Suppressor macrophage (primary cell): ENCODE measurements at regions not wholly inside any gene's neighbourhood (a gene's known extent, or its start where the extent isn't known, plus 50 kb on each side); places are given as distances from the start of the nearest gene placed in this dataset.
"Not testable (repeated sequence)": the region's sequence is repeated elsewhere in the genome, so short reads cannot be mapped to it uniquely, and the experiment has no call there.

Experiments used
- DNase-seq, 4 experiments: peaks; one replicate each; pipeline ENCODE4 v3.0.0-alpha.2; 2020 to 2022

DNA sequence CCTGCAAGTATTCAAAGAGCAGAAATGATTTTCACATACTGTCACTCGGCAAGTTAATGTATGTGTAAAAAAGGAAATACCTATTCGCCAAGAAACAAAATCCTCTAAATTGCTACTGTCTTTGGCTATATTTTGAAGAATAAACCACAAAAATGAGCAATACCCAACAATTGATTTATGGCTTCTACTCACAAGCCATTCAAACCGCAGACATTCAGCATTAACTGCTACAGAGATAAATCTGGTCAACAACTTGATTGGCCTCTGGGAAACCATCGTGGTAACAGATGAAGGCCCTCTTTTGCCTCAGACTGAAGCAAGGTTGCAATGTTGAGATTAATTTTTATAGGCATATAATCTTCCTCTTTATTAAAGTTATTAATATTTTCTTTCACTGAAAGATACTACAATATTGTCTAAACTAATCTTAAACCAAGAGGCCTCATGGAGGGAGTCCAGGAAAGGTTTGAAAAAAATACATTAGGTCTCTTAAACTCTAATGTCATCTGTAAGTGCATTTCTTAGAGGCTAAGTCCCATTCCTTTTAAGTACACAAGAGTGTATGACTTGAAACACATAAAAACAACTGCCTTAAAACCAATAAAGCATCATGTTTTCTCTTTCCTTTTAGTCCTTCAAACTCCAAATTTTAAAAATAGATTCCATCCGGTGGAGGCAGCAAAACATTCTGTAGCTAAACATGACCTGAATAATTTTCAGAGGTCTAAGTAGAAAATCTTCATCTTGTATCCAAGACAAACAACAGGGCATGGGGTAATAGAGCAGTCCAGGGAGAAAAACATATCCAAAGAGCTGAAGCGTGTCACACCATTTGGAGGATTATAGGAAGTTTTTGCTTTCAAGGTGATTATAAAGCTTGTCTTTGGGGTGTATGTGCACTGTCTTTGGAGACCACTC is 162.4 kb upstream of the TGFBR2 start:
- DNase-seq: no peak

- DNase-seq: no peak
These were observed 157.7 kb upstream of the TGFBR2 start for GRCh38 chr3:30448450-30449289.

- DNase-seq: no peak
These were observed 157.1 kb upstream of the TGFBR2 start for GRCh38 chr3:30449290-30449632.

DNA sequence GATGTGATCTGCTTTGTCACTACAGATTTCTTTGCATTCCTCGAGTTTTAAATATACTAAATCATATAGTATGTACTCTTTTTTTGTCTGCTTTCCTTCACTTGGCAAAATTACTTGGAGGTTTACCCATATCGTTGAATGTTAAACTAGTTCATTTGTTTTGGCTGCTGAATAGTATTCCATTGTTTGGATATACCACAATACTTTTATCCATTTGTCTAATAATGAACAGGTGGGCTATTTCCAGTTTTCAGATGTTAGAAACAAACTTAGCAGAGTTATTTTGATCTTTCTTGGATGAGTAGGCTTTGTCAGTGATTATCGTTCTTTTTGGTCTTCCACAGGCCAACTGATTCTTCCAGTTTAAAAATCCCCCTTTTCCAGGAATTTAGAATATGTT is 154.0 kb upstream of the TGFBR2 start:
- DNase-seq: no peak

GRCh38 chr3:30453360-30454039 is 152.9 kb upstream of the TGFBR2 start:
- peak; percentile 75 to 93 (median 85) for DNase-seq

DNA sequence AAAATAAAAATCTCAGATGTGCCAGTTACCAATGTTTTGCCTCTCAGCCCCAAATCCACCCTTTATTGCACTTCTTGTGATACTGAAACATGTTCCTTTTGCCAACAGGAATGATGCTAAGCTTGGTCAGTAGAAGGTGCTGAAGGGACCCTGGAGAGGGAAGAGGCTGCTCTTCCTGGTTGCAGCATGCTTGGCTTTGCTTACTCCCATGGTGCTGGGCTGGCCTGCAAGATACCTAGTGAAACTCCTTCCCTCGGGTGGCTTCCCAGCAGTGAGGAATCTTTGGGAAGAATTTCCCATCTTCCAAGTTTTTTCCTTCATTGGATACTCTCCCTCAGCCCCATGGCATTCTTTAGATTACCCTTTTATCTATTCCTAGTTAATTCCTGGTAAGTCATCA is 151.8 kb upstream of the TGFBR2 start:
- peak in 1 of 4 experiments; percentile 4 for DNase-seq

GRCh38 chr3:30455112-30455511 is 151.3 kb upstream of the TGFBR2 start:
- not testable (repeated sequence) for DNase-seq

DNA sequence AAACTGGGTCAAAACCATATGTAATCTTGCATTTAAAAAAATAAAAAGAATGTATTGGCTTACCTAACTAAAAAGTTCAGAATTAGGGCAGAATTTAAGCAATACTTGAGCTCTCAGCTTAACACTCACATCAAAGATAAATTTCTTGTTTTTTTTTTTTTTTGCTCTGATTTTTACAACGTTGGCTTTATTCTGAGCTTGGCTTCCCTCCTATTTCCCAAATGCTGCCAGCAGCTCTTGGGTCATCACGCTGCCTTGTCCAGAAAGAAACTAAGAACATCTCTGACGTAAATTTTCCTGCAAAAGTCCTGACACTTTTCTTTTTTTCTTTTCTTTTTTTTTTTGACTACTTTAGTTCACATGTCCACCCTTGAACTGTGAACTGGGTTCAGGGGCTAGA is 150.6 kb upstream of the TGFBR2 start:
- DNase-seq: no peak

GRCh38 chr3:30456264-30456663 is 150.1 kb upstream of the TGFBR2 start:
- no peak for DNase-seq

- no peak for DNase-seq
These were observed 149.3 kb upstream of the TGFBR2 start for GRCh38 chr3:30457081-30457480.

DNA sequence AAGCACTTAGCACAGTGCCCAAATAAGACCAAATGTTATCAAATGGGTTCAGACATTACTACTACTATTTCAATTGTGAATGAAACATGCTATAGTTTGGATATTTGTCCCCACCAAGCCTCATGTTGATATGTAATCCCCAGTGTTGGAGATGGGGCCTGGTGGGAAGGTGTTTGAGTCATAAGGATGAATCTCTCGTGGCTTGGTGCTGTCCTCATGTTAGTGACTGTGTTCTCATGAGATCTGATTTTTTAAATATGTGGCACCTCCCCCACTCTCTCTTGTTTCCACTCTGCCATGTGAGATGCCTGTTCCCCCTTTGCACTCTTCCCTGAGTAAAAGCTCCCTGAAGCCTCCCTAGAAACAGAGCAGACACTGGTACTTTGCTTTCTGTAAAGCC is 148.7 kb upstream of the TGFBR2 start:
- peak; percentile 21 to 59 (median 36) for DNase-seq

- no peak for DNase-seq
These were observed 147.8 kb upstream of the TGFBR2 start for GRCh38 chr3:30458376-30459171.

DNA sequence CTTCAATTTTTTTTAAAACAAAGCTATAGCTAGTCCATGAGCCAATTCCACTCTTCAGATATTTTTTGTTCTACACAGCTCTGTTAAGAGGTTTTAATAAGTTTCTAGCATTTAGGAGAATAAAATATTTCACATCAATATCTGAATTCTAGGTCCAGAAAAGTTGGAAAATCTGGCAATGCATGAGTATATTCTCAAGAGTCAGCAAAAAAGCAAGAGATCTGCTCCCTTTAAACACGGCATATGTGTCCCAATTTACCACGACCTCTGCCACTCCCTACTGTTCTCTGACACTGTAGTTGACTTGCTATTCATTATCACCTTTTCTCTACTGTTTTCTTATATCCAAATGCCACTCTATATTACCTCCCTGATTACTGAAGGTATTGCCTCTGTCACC is 145.1 kb upstream of the TGFBR2 start:
- no peak for DNase-seq

DNA sequence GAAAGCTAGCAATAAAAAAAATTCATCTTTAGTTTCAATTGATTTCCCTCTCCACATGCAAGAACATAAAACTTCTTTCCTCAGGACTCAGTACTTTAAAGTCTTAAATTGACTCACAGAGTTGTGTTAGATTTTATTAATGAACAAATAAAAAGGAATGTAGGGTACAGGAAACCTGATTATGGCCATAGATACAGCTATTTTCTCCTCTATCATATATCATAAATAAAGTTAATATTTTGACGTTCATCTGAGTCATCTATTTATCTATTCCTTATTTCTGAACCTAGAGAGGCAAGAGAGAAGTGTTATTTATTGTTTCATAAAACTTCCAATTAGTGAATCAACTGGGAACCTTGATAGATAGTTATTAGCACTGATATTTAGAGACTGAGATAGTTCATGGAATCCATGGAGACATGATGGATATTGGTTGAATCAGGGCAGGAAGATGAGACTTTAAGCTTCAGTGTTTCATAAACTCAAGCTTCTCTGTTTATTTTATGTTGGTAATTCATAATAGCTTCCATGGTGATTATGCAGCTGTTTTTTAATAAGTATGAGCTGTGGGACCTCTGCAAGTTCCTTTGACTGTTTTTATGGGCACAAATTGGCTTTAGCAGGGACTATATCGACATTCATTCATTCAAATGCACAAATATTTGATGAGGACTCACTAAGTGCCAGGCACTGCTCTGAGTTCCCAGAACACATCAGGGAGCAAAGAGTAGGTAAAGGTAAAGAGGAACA is 143.5 kb upstream of the TGFBR2 start:
- DNase-seq: no peak

- DNase-seq: no peak
These were observed 142.0 kb upstream of the TGFBR2 start for GRCh38 chr3:30464381-30464780.

- no peak for DNase-seq
These were observed 140.9 kb upstream of the TGFBR2 start for GRCh38 chr3:30465454-30465853.

- DNase-seq: no peak
These were observed 138.7 kb upstream of the TGFBR2 start for GRCh38 chr3:30467596-30468238.

DNA sequence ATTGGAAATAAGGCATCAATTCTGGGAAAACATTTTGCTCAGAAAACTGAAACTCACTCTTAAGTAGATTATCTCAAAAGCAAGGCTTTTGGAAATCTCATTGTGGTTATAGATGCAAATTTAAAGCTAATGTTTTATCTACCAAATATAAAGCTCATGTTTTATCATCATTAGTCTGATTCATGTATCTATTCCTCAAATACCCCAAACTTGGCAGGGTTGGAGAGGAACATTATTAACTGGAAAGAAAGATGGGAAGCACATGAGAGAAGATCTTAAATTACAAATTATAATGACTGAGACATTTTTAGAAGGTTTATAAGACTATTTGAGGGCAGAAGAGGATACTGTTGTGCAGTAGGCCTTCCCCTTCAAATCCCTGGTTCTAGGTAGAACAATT is 137.3 kb upstream of the TGFBR2 start:
- DNase-seq: no peak

DNA sequence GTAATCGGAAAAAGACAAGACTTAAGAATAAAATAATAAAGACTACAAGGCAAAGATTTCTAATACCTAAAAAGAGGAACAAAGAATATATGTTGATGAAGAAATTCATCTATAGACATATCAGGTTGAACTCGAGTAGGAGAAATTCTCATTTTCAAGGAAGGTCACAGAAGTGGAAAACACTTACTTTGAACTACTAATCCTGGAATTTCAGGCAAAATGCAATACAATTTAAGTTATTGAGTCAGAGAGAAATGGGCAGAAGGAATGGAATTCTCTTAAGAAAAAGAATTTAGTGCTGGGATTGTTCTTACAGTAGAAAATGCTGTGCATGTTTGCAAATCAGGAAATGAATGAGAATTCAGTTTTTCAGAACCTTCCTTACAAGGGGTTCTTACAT is 135.9 kb upstream of the TGFBR2 start:
- peak in 2 of 4 experiments; percentile 26 to 39 for DNase-seq

GRCh38 chr3:30471066-30471465 is 135.3 kb upstream of the TGFBR2 start:
- no peak for DNase-seq
